DND-41 (cell line): ENCODE measurements at regions not wholly inside any gene's neighbourhood (a gene's known extent, or its start where the extent isn't known, plus 50 kb on each side); places are given as distances from the start of the nearest gene placed in this dataset.

Experiments used
- EZH2 ChIP-seq: IDR thresholded peaks from 3 replicates; pipeline ENCODE4 v1.6.1; 2012; ENCODE audit warnings: borderline replicate concordance, low read depth, mild to moderate bottlenecking, moderate library complexity, low read length, inconsistent platforms; ENCODE audit not compliant: severe bottlenecking
- TF ChIP-seq, protein P1 (sequence below): IDR thresholded peaks from 2 replicates; pipeline ENCODE4 v1.5.1; 2012; ENCODE audit warnings: borderline replicate concordance, low read length, moderate library complexity, mild to moderate bottlenecking; ENCODE audit not compliant: poor library complexity, severe bottlenecking; ENCODE audit errors: extremely low read depth

DNA sequence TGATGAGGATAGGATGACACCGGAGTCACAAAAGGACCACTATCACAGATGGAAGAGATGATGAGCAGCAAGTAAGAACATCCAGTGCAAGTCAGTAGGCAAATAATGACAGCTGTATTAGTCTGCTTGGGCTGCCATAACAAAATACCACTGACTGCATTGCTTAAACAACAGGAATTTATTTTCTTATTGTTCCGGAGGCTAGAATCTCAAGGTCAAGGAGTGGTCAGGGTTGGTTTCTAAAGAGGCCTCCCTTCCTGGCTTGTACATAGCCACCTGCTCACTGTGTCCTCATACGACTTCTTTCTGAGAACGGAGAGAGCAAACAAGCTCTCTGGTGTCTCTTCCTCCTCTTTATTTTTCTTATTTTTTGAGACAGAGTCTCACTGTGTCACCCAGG, 380.7 kb downstream of the PLOD2 start:
- TF ChIP-seq, protein P1, sequence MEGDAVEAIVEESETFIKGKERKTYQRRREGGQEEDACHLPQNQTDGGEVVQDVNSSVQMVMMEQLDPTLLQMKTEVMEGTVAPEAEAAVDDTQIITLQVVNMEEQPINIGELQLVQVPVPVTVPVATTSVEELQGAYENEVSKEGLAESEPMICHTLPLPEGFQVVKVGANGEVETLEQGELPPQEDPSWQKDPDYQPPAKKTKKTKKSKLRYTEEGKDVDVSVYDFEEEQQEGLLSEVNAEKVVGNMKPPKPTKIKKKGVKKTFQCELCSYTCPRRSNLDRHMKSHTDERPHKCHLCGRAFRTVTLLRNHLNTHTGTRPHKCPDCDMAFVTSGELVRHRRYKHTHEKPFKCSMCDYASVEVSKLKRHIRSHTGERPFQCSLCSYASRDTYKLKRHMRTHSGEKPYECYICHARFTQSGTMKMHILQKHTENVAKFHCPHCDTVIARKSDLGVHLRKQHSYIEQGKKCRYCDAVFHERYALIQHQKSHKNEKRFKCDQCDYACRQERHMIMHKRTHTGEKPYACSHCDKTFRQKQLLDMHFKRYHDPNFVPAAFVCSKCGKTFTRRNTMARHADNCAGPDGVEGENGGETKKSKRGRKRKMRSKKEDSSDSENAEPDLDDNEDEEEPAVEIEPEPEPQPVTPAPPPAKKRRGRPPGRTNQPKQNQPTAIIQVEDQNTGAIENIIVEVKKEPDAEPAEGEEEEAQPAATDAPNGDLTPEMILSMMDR = no peak
- no peak for TF ChIP-seq EZH2
